H9 (cell line): ENCODE measurements at regions not wholly inside any gene's neighbourhood (a gene's known extent, or its start where the extent isn't known, plus 50 kb on each side); places are given as distances from the start of the nearest gene placed in this dataset.

ENCODE experiments used
- DNase-seq: peaks from one replicate; pipeline ENCODE4 v3.0.0-alpha.2; 2017
- H2AFZ ChIP-seq: one replicate; pipeline ENCODE4 v1.6.1; 2013; ENCODE audit warnings: mild to moderate bottlenecking, low read length, control low read depth, moderate library complexity
- H2AK5ac ChIP-seq: 2 replicates; pipeline ENCODE4 v1.6.1; 2013; ENCODE audit warnings: low read length, control low read depth, mixed read lengths; ENCODE audit not compliant: insufficient read length
- H2BK120ac ChIP-seq: one replicate; pipeline ENCODE4 v1.6.1; 2013; ENCODE audit warnings: low read depth, mild to moderate bottlenecking, low read length, control low read depth, inconsistent platforms; ENCODE audit not compliant: poor library complexity, severe bottlenecking
- H2BK12ac ChIP-seq: 2 replicates; pipeline ENCODE4 v1.6.1; 2013; ENCODE audit warnings: low read length, control low read depth, mixed read lengths, low read depth; ENCODE audit not compliant: insufficient read length
- H2BK15ac ChIP-seq: 2 replicates; pipeline ENCODE4 v1.6.1; 2013; ENCODE audit warnings: low read depth, low read length, control low read depth
- H2BK20ac ChIP-seq: one replicate; pipeline ENCODE4 v1.6.1; 2013; ENCODE audit warnings: low read depth, mild to moderate bottlenecking, low read length, control low read depth, inconsistent platforms; ENCODE audit not compliant: poor library complexity, severe bottlenecking
- H2BK5ac ChIP-seq: 2 replicates; pipeline ENCODE4 v1.6.1; 2013; ENCODE audit warnings: low read length, control low read depth, mixed read lengths; ENCODE audit not compliant: insufficient read length
- H3K14ac ChIP-seq: 2 replicates; pipeline ENCODE4 v1.6.1; 2013; ENCODE audit warnings: low read length, control low read depth; ENCODE audit not compliant: insufficient read depth
- H3K18ac ChIP-seq: 2 replicates; pipeline ENCODE4 v1.6.1; 2013; ENCODE audit warnings: low read depth, mild to moderate bottlenecking, mixed read lengths, low read length, control low read depth; ENCODE audit not compliant: insufficient read length
- H3K23ac ChIP-seq: 2 replicates; pipeline ENCODE4 v1.6.1; 2013; ENCODE audit warnings: low read length, control low read depth, mixed read lengths, low read depth; ENCODE audit not compliant: insufficient read length
- H3K23me2 ChIP-seq: 2 replicates; pipeline ENCODE4 v1.6.1; 2013; ENCODE audit warnings: low read depth, mild to moderate bottlenecking, mixed read lengths, low read length, control low read depth; ENCODE audit not compliant: insufficient read length, poor library complexity, severe bottlenecking
- H3K27ac ChIP-seq: 2 replicates; pipeline ENCODE4 v1.5.1; 2013; ENCODE audit warnings: low read length, control low read depth, mixed read lengths, low read depth; ENCODE audit not compliant: insufficient read length
- H3K27me3 ChIP-seq: 2 replicates; pipeline ENCODE4 v1.6.1; 2013; ENCODE audit warnings: low read length, control low read depth, inconsistent platforms; ENCODE audit not compliant: insufficient read depth
- H3K4ac ChIP-seq: 2 replicates; pipeline ENCODE4 v1.6.1; 2013; ENCODE audit warnings: low read depth, mild to moderate bottlenecking, control low read depth, inconsistent platforms, low read length, moderate library complexity
- H3K4me1 ChIP-seq: 2 replicates; pipeline ENCODE4 v1.6.1; 2013; ENCODE audit warnings: low read length, control low read depth, inconsistent platforms; ENCODE audit not compliant: insufficient read depth
- H3K4me2 ChIP-seq: 2 replicates; pipeline ENCODE4 v1.6.1; 2013; ENCODE audit warnings: low read length, control low read depth, mixed read lengths; ENCODE audit not compliant: insufficient read length, insufficient read depth
- H3K56ac ChIP-seq: 2 replicates; pipeline ENCODE4 v1.6.1; 2013; ENCODE audit warnings: low read depth, mild to moderate bottlenecking, mixed read lengths, low read length, control low read depth; ENCODE audit not compliant: insufficient read length
- H3K79me1 ChIP-seq: 2 replicates; pipeline ENCODE4 v1.6.1; 2013; ENCODE audit warnings: low read depth, mild to moderate bottlenecking, moderate library complexity, low read length, control low read depth, inconsistent platforms; ENCODE audit not compliant: insufficient read depth, poor library complexity, severe bottlenecking
- H3K79me2 ChIP-seq: 2 replicates; pipeline ENCODE4 v1.6.1; 2013; ENCODE audit warnings: low read length, control low read depth, inconsistent platforms; ENCODE audit not compliant: insufficient read depth
- H3K9ac ChIP-seq: 2 replicates; pipeline ENCODE4 v1.6.1; 2013; ENCODE audit warnings: low read length, control low read depth, mixed read lengths; ENCODE audit not compliant: insufficient read length; ENCODE audit errors: extremely low read depth
- H3K9me3 ChIP-seq: one replicate; pipeline ENCODE4 v1.6.1; 2013; ENCODE audit warnings: low read depth, low read length, inconsistent platforms; ENCODE audit not compliant: control insufficient read depth
- H3T11ph ChIP-seq: one replicate; pipeline ENCODE4 v1.6.1; 2013; ENCODE audit warnings: mild to moderate bottlenecking, low read length, control low read depth, inconsistent platforms
- H4K20me1 ChIP-seq: one replicate; pipeline ENCODE4 v1.6.1; 2013; ENCODE audit not compliant: control insufficient read depth, insufficient read length, insufficient read depth
- H4K5ac ChIP-seq: 2 replicates; pipeline ENCODE4 v1.6.1; 2013; ENCODE audit warnings: low read depth, mild to moderate bottlenecking, mixed read lengths, low read length, control low read depth; ENCODE audit not compliant: insufficient read length
- H4K8ac ChIP-seq: replicated peaks from 2 replicates; pipeline ENCODE4 v1.6.1; 2013; ENCODE audit warnings: low read length, control low read depth, mixed read lengths, low read depth; ENCODE audit not compliant: insufficient read length
- H4K91ac ChIP-seq: 2 replicates; pipeline ENCODE4 v1.6.1; 2013; ENCODE audit warnings: low read depth, mild to moderate bottlenecking, moderate library complexity, mixed read lengths, low read length, control low read depth; ENCODE audit not compliant: insufficient read length
- H3K27ac Mint-ChIP-seq, 3 experiments: 2 replicates in 2 of 3; 3 replicates in 1 of 3; pipeline ENCODE4 v1.8.0; 2020 to 2021; ENCODE audit warnings: mixed read lengths in 3 of 3, mild to moderate bottlenecking in 1 of 3, moderate library complexity in 1 of 3
- H3K27me3 Mint-ChIP-seq: 2 replicates; pipeline ENCODE4 v1.8.0; 2021; ENCODE audit warnings: low read depth, mild to moderate bottlenecking, moderate library complexity, mixed read lengths
- H3K36me3 Mint-ChIP-seq, 3 experiments: 2 replicates in 2 of 3; 3 replicates in 1 of 3; pipeline ENCODE4 v1.8.0; 2020 to 2021; ENCODE audit warnings: low read depth in 3 of 3, mixed read lengths in 3 of 3; ENCODE audit not compliant: insufficient read depth in 1 of 3
- H3K4me1 Mint-ChIP-seq, 2 experiments: 2 replicates each; pipeline ENCODE4 v1.8.0; 2020; ENCODE audit warnings: mixed read lengths in 2 of 2
- H3K4me3 Mint-ChIP-seq, 2 experiments: 2 replicates in 1 of 2; 3 replicates in 1 of 2; pipeline ENCODE4 v1.8.0; 2020 to 2021; ENCODE audit warnings: mild to moderate bottlenecking in 2 of 2, mixed read lengths in 2 of 2, moderate library complexity in 1 of 2
- H3K9me3 Mint-ChIP-seq, 2 experiments: 2 replicates in 1 of 2; 3 replicates in 1 of 2; pipeline ENCODE4 v1.8.0; 2020; ENCODE audit warnings: mild to moderate bottlenecking in 2 of 2, mixed read lengths in 2 of 2, moderate library complexity in 1 of 2
- CTCF ChIP-seq: fragments of 200-600 bp; sonication (generic); conservative IDR thresholded peaks from 3 replicates; pipeline ENCODE4 v1.8.0; 2021; ENCODE audit warnings: antibody characterized with exemption, mild to moderate bottlenecking
- WGBS: extraction: QIAGEN DNeasy Blood & Tissue Kit; methylation state at CpG from one replicate; pipeline ENCODE4 v1.1.7; 2013; ENCODE audit warnings: missing lambda C conversion rate, low lambda C conversion rate, mixed read lengths; ENCODE audit not compliant: insufficient read length; ENCODE audit errors: extremely low coverage; 5-methylcytosine and 5-hydroxymethylcytosine counted together

- TF ChIP-seq CTCF: no peak
- Histone ChIP-seq H3K23me2 (no peaks in the 10 kb centered on the region), H4K91ac (no peak overlapping the region), H3K18ac (no peak overlapping the region), H2BK12ac (no peak overlapping the region), H2BK5ac (no peak overlapping the region), H3K4me1 (no peaks in the 10 kb centered on the region), H3K27ac (no peak overlapping the region), H4K20me1 (no peaks in the 10 kb centered on the region), H3T11ph (no peak overlapping the region), H2AK5ac (no peak overlapping the region), H4K5ac (no peak overlapping the region), H4K8ac (no peak overlapping the region), H3K56ac (no peak overlapping the region), H2BK120ac (no peak overlapping the region), H2AFZ (no peak overlapping the region), H3K4ac (no peak overlapping the region), H3K79me2 (no peaks in the 10 kb centered on the region), H3K23ac (no peak overlapping the region), H2BK15ac (no peak overlapping the region), H3K14ac (no peak overlapping the region), H3K9ac (no peak overlapping the region), H3K9me3 (no peaks in the 10 kb centered on the region), H3K27me3 (no peaks in the 10 kb centered on the region), H3K4me2 (no peak overlapping the region), H3K79me1 (no peaks in the 10 kb centered on the region), H2BK20ac (no peak overlapping the region)
- Mint-ChIP-seq H3K27me3 (no peaks in the 10 kb centered on the region), H3K4me1 (peaks cover 5 to 18% of the 10 kb centered on the region in 2 experiments; a peak in 3 of 4 replicates), H3K9me3 (no peaks in the 10 kb centered on the region), H3K27ac (no peak overlapping the region), H3K4me3 (no peak overlapping the region), H3K36me3 (no peaks in the 10 kb centered on the region)
- no peak for DNase-seq
- no CpG with 5 or more reads among the region's 5 CpGs for WGBS
Observed at GRCh38 chr2:215780313-215780712, 233.0 kb downstream of the MREG start.
